ENCODE measurements at regions not wholly inside any gene's neighbourhood (a gene's known extent, or its start where the extent isn't known, plus 50 kb on each side); places are given as distances from the start of the nearest gene placed in this dataset.

DNA sequence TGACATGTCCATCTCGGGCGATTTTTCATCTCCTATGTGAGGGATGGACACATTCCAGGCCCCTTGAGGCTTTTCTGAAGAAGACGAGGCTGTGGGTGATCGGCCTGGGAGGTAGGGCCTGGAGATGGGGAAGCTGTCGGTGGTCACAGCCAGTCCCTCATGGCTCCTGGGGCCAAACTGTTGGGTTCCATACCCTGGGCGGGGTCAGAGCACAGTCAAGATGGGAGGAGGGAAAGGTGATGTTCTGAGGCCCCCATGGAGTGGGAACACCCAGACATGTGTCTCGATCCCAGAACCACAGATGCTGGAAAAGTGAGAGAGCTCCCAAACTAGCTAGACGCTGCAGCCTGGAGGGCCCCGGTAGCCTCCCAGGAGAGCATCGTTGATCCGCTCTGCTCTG lies 157.5 kb upstream of the C1orf174 start:
- no peak overlapping the region for H3K4me3 ChIP-seq (ENCODE audit: low read depth, low read length)
- DNase-seq (ENCODE audit: low read depth) (no peak), FAIRE-seq (no peak)
- H3K27me3 ChIP-seq (ENCODE audit: control insufficient read depth, insufficient read depth, low read length), result no peaks in the 10 kb centered on the region
- H3K36me3 ChIP-seq (ENCODE audit: control insufficient read depth, insufficient read depth, low read length), result no peaks in the 10 kb centered on the region
- TF ChIP-seq CTCF (IDR thresholded peaks at IDR 0.05; ENCODE audit: insufficient read depth, low read length, severe bottlenecking), result no peak

- no peak for FAIRE-seq
- Histone ChIP-seq H3K27me3 (ENCODE audit: control insufficient read depth, insufficient read depth, low read length) (no peaks in the 10 kb centered on the region), H3K36me3 (ENCODE audit: control insufficient read depth, insufficient read depth, low read length) (no peaks in the 10 kb centered on the region), H3K4me3 (ENCODE audit: low read depth, low read length) (no peak overlapping the region)
- no peak for DNase-seq (ENCODE audit: low read depth)
- TF ChIP-seq CTCF (IDR thresholded peaks at IDR 0.05; ENCODE audit: insufficient read depth, low read length, severe bottlenecking), result no peak
These were observed 158.1 kb upstream of the C1orf174 start for GRCh38 chr1:4058122-4058521.

GRCh38 chr1:4058706-4059105 lies 158.6 kb upstream of the C1orf174 start:
- DNase-seq (ENCODE audit: low read depth), result no peak
- no peaks in the 10 kb centered on the region for H3K36me3 ChIP-seq (ENCODE audit: control insufficient read depth, insufficient read depth, low read length)
- no peaks in the 10 kb centered on the region for H3K27me3 ChIP-seq (ENCODE audit: control insufficient read depth, insufficient read depth, low read length)
- H3K4me3 ChIP-seq (ENCODE audit: low read depth, low read length), result no peak overlapping the region
- no peak for FAIRE-seq
- TF ChIP-seq CTCF (IDR thresholded peaks at IDR 0.05; ENCODE audit: insufficient read depth, low read length, severe bottlenecking), result no peak

- TF ChIP-seq CTCF (IDR thresholded peaks at IDR 0.05; ENCODE audit: insufficient read depth, low read length, severe bottlenecking), result no peak
- FAIRE-seq, result no peak
- Histone ChIP-seq H3K27me3 (ENCODE audit: control insufficient read depth, insufficient read depth, low read length) (no peaks in the 10 kb centered on the region), H3K4me3 (ENCODE audit: low read depth, low read length) (no peak overlapping the region), H3K36me3 (ENCODE audit: control insufficient read depth, insufficient read depth, low read length) (no peaks in the 10 kb centered on the region)
- DNase-seq (ENCODE audit: low read depth), result no peak
These were observed 159.2 kb upstream of the C1orf174 start for GRCh38 chr1:4059270-4059669.

DNA sequence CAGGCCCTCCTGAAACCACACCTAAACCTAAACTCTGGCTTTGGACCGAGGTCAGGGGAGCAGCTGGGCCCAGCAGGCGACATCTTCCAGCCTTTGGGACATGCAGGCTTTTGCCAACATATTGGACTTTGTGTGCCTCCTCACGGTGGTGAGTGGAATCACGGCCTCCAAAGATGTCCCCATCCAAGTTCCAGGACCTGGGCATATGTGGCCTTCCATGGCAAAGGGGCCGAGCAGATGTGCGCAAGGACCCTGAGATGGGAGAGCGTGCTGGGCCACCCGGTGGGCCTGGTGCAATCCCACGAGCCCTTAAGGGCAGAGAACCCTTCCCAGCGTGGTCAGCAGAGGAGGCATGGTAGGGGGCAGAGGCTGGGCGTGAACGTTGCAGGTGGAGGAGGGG lies 160.8 kb upstream of the C1orf174 start:
- FAIRE-seq, result no peak
- DNase-seq (ENCODE audit: low read depth), result no peak
- Histone ChIP-seq H3K27me3 (ENCODE audit: control insufficient read depth, insufficient read depth, low read length) (no peaks in the 10 kb centered on the region), H3K4me3 (ENCODE audit: low read depth, low read length) (no peak overlapping the region), H3K36me3 (ENCODE audit: control insufficient read depth, insufficient read depth, low read length) (no peaks in the 10 kb centered on the region)
- no peak for TF ChIP-seq CTCF (IDR thresholded peaks at IDR 0.05; ENCODE audit: insufficient read depth, low read length, severe bottlenecking)

DNA sequence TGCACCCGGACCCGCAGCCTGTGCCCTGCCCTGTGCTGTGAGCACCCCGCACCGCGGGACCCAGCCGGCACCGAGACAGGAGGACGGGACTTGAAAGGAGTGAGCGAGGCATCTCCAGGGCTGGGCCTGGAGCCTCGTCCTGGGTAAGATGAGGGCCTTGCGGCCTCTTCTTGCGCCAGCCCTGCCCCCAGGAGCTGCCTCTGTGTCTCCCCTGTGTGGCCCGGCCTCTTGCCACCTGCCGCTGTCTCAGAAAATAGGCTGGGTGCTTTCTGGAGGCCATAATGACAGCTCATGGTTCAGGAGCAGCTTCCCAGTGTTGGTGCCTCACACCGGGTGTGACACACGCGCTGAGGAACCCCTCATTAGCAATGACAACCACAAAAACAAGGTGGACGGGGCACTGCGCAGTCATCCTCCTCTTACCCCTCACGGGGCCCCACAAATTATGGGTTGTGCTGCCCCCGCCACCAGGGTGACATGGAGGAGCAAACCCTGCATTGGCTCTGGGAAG lies 161.5 kb upstream of the C1orf174 start:
- Histone ChIP-seq H3K27me3 (ENCODE audit: control insufficient read depth, insufficient read depth, low read length) (no peaks in the 10 kb centered on the region), H3K36me3 (ENCODE audit: control insufficient read depth, insufficient read depth, low read length) (no peaks in the 10 kb centered on the region), H3K4me3 (ENCODE audit: low read depth, low read length) (no peak overlapping the region)
- DNase-seq (ENCODE audit: low read depth), result no peak
- TF ChIP-seq CTCF (IDR thresholded peaks at IDR 0.05; ENCODE audit: insufficient read depth, low read length, severe bottlenecking), result no peak
- no peak for FAIRE-seq
